Naive thymus-derived CD4-positive, alpha-beta T cell (primary cell): ENCODE measurements at regions not wholly inside any gene's neighbourhood (a gene's known extent, or its start where the extent isn't known, plus 50 kb on each side); places are given as distances from the start of the nearest gene placed in this dataset.
A peak's percentile ranks its signal among the peaks of the same experiment; 100 is the strongest.

Source experiments
- ATAC-seq: fragments of 150-1000 bp; cut with Tn5 transposase; 2 replicates; pipeline ENCODE4 v1.10.0; 2021; ENCODE audit warnings: mild to moderate bottlenecking, moderate library complexity
- CTCF ChIA-PET: fragments of 350-600 bp; sonication (Branson Sonifier 250); formaldehyde crosslinking; loops from one replicate; lab custom pipeline; 2021; ENCODE audit warnings: antibody characterized with exemption; lab: Charles Lee
- POLR2A ChIA-PET: fragments of 350-600 bp; sonication (Branson Sonifier 250); formaldehyde crosslinking; loops from one replicate; lab custom pipeline; 2021; ENCODE audit warnings: antibody characterized with exemption, inconsistent platforms; lab: Charles Lee
- DNase-seq, 9 donors: peaks; one replicate each; pipeline versions ENCODE4 v3.0.0 to v3.0.0-alpha.2; 2020 to 2022; ENCODE audit warnings: mixed read lengths in 1 of 9
- H3K27ac ChIP-seq: one replicate; pipeline ENCODE4 v1.7.0; 2013; ENCODE audit warnings: mild to moderate bottlenecking, low read depth, low read length, moderate library complexity
- H3K27me3 ChIP-seq, 2 donors: one replicate each; pipeline ENCODE4 v1.7.0; 2013; ENCODE audit warnings: low read length in 2 of 2, mild to moderate bottlenecking in 2 of 2, moderate library complexity in 2 of 2; ENCODE audit not compliant: control insufficient read depth in 2 of 2, insufficient read depth in 2 of 2
- H3K36me3 ChIP-seq, 3 experiments: 1 replicate in 2 of 3; 2 replicates in 1 of 3; pipeline ENCODE4 v1.7.0; 2013; ENCODE audit warnings: low read length in 3 of 3, mild to moderate bottlenecking in 3 of 3, moderate library complexity in 1 of 3; ENCODE audit not compliant: insufficient read depth in 3 of 3, control insufficient read depth in 2 of 3
- H3K4me1 ChIP-seq, 2 donors: one replicate each; pipeline ENCODE4 v1.7.0; 2013; ENCODE audit warnings: low read length in 2 of 2, mild to moderate bottlenecking in 2 of 2, moderate library complexity in 1 of 2; ENCODE audit not compliant: control insufficient read depth in 2 of 2, insufficient read depth in 2 of 2
- H3K4me3 ChIP-seq: 2 replicates; pipeline ENCODE4 v1.7.0; 2013; ENCODE audit warnings: mild to moderate bottlenecking, low read length
- H3K9me3 ChIP-seq, 3 experiments: 1 replicate in 2 of 3; 2 replicates in 1 of 3; pipeline ENCODE4 v1.7.0; 2013; ENCODE audit warnings: low read length in 3 of 3; ENCODE audit not compliant: control insufficient read depth in 2 of 3
- H3K27ac Mint-ChIP-seq, 9 donors: one replicate each; pipeline ENCODE4 v1.8.0; 2020 to 2022; ENCODE audit warnings: mixed read lengths in 9 of 9, mild to moderate bottlenecking in 8 of 9, moderate library complexity in 5 of 9, inconsistent platforms in 2 of 9
- H3K27me3 Mint-ChIP-seq, 5 donors: one replicate each; pipeline ENCODE4 v1.8.0; 2021 to 2022; ENCODE audit warnings: mixed read lengths in 5 of 5, mild to moderate bottlenecking in 1 of 5
- H3K36me3 Mint-ChIP-seq, 5 donors: one replicate each; pipeline ENCODE4 v1.8.0; 2020 to 2022; ENCODE audit warnings: mixed read lengths in 5 of 5, mild to moderate bottlenecking in 3 of 5, inconsistent platforms in 1 of 5
- H3K4me1 Mint-ChIP-seq, 7 donors: one replicate each; pipeline ENCODE4 v1.8.0; 2020 to 2022; ENCODE audit warnings: mixed read lengths in 7 of 7, mild to moderate bottlenecking in 3 of 7, inconsistent platforms in 1 of 7
- H3K4me3 Mint-ChIP-seq, 10 donors: one replicate each; pipeline ENCODE4 v1.8.0; 2020 to 2022; ENCODE audit warnings: mild to moderate bottlenecking in 10 of 10, mixed read lengths in 10 of 10, moderate library complexity in 6 of 10, inconsistent platforms in 2 of 10
- H3K9me3 Mint-ChIP-seq, 11 donors: one replicate each; pipeline ENCODE4 v1.8.0; 2020 to 2022; ENCODE audit warnings: mixed read lengths in 11 of 11, mild to moderate bottlenecking in 4 of 11, inconsistent platforms in 1 of 11, moderate library complexity in 1 of 11
- intact Hi-C, 2 donors: fragments of 100-400 bp; cut with micrococcal nuclease; formaldehyde crosslinking; loops; one replicate each; pipeline ENCODE4 v1.15.1; 2023

- Histone ChIP-seq H3K27ac (no peak overlapping the region), H3K36me3 (no peaks in the 10 kb centered on the region), H3K4me3 (no peak overlapping the region), H3K4me1 (no peaks in the 10 kb centered on the region), H3K27me3 (no peaks in the 10 kb centered on the region), H3K9me3 (no peaks in the 10 kb centered on the region)
- no peak for DNase-seq
- Mint-ChIP-seq H3K27ac (no peak overlapping the region), H3K4me3 (no peak overlapping the region), H3K27me3 (peaks cover 2 to 20% (median 16%) of the 10 kb centered on the region in 5 donors), H3K36me3 (no peaks in the 10 kb centered on the region), H3K4me1 (no peaks in the 10 kb centered on the region), H3K9me3 (no peaks in the 10 kb centered on the region)
- CTCF ChIA-PET = interaction anchor here (0.5 kb wide), 1 partner anchor 1150 kb away, joined by 3 read pairs; no protein-coding TSS in a partner anchor
- ATAC-seq = no peak
- POLR2A ChIA-PET = no interaction called here
- intact Hi-C loops = no loop called here
Observed at GRCh38 chr6:140071601-140072062, 697.2 kb upstream of the CITED2 start.

GRCh38 chr6:140070846-140071473, 696.5 kb upstream of the CITED2 start:
- Mint-ChIP-seq H3K9me3 (no peaks in the 10 kb centered on the region), H3K27ac (no peak overlapping the region), H3K36me3 (no peaks in the 10 kb centered on the region), H3K4me1 (no peaks in the 10 kb centered on the region), H3K4me3 (no peak overlapping the region), H3K27me3 (peaks cover 2 to 19% (median 12%) of the 10 kb centered on the region in 5 donors)
- Histone ChIP-seq H3K4me3 (no peak overlapping the region), H3K4me1 (no peaks in the 10 kb centered on the region), H3K9me3 (no peaks in the 10 kb centered on the region), H3K27me3 (no peaks in the 10 kb centered on the region), H3K36me3 (no peaks in the 10 kb centered on the region), H3K27ac (no peak overlapping the region)
- intact Hi-C loops = no loop called here
- POLR2A ChIA-PET = no interaction called here
- CTCF ChIA-PET = interaction anchor here (0.5 kb wide), 1 partner anchor 1149 kb away, joined by 3 read pairs; no protein-coding TSS in a partner anchor
- ATAC-seq = no peak
- DNase-seq = no peak

GRCh38 chr6:140069576-140069975, 695.1 kb upstream of the CITED2 start:
- ATAC-seq (no peak), DNase-seq (no peak)
- no peaks in the 10 kb centered on the region for H3K36me3 ChIP-seq
- no peaks in the 10 kb centered on the region for H3K9me3 Mint-ChIP-seq
- no peak overlapping the region for H3K4me3 Mint-ChIP-seq
- intact Hi-C loops = no loop called here
- ChIA-PET CTCF (no interaction called here), POLR2A (no interaction called here)
- no peaks in the 10 kb centered on the region for H3K9me3 ChIP-seq
- peaks cover 2 to 14% (median 8%) of the 10 kb centered on the region in 5 donors for H3K27me3 Mint-ChIP-seq
- H3K27me3 ChIP-seq = no peaks in the 10 kb centered on the region
- no peak overlapping the region for H3K27ac ChIP-seq
- H3K4me1 ChIP-seq = no peaks in the 10 kb centered on the region
- no peak overlapping the region for H3K27ac Mint-ChIP-seq
- no peaks in the 10 kb centered on the region for H3K36me3 Mint-ChIP-seq
- no peak overlapping the region for H3K4me3 ChIP-seq
- H3K4me1 Mint-ChIP-seq = no peaks in the 10 kb centered on the region

GRCh38 chr6:140068801-140069200, 694.4 kb upstream of the CITED2 start:
- intact Hi-C loops = no loop called here
- H3K4me1 ChIP-seq = no peaks in the 10 kb centered on the region
- ChIA-PET POLR2A (no interaction called here), CTCF (no interaction called here)
- ATAC-seq (no peak), DNase-seq (no peak)
- H3K9me3 ChIP-seq = no peaks in the 10 kb centered on the region
- H3K27ac ChIP-seq = no peak overlapping the region
- Mint-ChIP-seq H3K4me1 (no peaks in the 10 kb centered on the region), H3K27ac (no peak overlapping the region), H3K9me3 (no peaks in the 10 kb centered on the region), H3K4me3 (no peak overlapping the region), H3K27me3 (peaks cover 2 to 8% (median 6%) of the 10 kb centered on the region in 5 donors), H3K36me3 (no peaks in the 10 kb centered on the region)
- H3K27me3 ChIP-seq = no peaks in the 10 kb centered on the region
- H3K4me3 ChIP-seq = no peak overlapping the region
- no peaks in the 10 kb centered on the region for H3K36me3 ChIP-seq

GRCh38 chr6:140064366-140064765, 689.9 kb upstream of the CITED2 start:
- Histone ChIP-seq H3K27me3 (no peaks in the 10 kb centered on the region), H3K4me1 (no peaks in the 10 kb centered on the region), H3K36me3 (no peaks in the 10 kb centered on the region), H3K4me3 (no peak overlapping the region), H3K27ac (no peak overlapping the region), H3K9me3 (no peaks in the 10 kb centered on the region)
- Mint-ChIP-seq H3K36me3 (no peaks in the 10 kb centered on the region), H3K27ac (peak overlapping the region in 1 of 9 donors; percentile 31), H3K4me1 (no peaks in the 10 kb centered on the region), H3K9me3 (peaks cover 0 to 3% (median 0%) of the 10 kb centered on the region in 11 donors), H3K4me3 (no peak overlapping the region), H3K27me3 (peaks cover 3 to 15% (median 7%) of the 10 kb centered on the region in 5 donors)
- POLR2A ChIA-PET = no interaction called here
- intact Hi-C loops = no loop called here
- CTCF ChIA-PET = no interaction called here
- ATAC-seq (no peak), DNase-seq (no peak)

- intact Hi-C loops = no loop called here
- no peaks in the 10 kb centered on the region for H3K4me1 Mint-ChIP-seq
- Histone ChIP-seq H3K9me3 (no peaks in the 10 kb centered on the region), H3K36me3 (no peaks in the 10 kb centered on the region), H3K27ac (no peak overlapping the region), H3K27me3 (no peaks in the 10 kb centered on the region), H3K4me3 (no peak overlapping the region), H3K4me1 (no peaks in the 10 kb centered on the region)
- ATAC-seq (no peak), DNase-seq (no peak)
- H3K27me3 Mint-ChIP-seq = peaks cover 0 to 15% (median 10%) of the 10 kb centered on the region in 5 donors
- H3K27ac Mint-ChIP-seq = no peak overlapping the region
- H3K36me3 Mint-ChIP-seq = no peaks in the 10 kb centered on the region
- CTCF ChIA-PET = no interaction called here
- H3K4me3 Mint-ChIP-seq = no peak overlapping the region
- H3K9me3 Mint-ChIP-seq = peaks cover 0 to 3% (median 0%) of the 10 kb centered on the region in 11 donors
- POLR2A ChIA-PET = no interaction called here
Observed at GRCh38 chr6:140063021-140063399, 688.6 kb upstream of the CITED2 start.
